HEK293 (cell line): ENCODE measurements at regions not wholly inside any gene's neighbourhood (a gene's known extent, or its start where the extent isn't known, plus 50 kb on each side); places are given as distances from the start of the nearest gene placed in this dataset.

ENCODE experiments used
- CTCF ChIP-seq: fragments of 450-650 bp; formaldehyde crosslinking; IDR thresholded peaks from 2 replicates; pipeline ENCODE4 v1.5.1; 2016; ENCODE audit warnings: missing biosample characterization, missing genetic modification characterization
- INSM2 ChIP-seq: fragments of 450-650 bp; formaldehyde crosslinking; IDR thresholded peaks from 2 replicates; pipeline ENCODE4 v1.5.1; 2016; ENCODE audit warnings: missing biosample characterization, missing genetic modification characterization
- REST ChIP-seq: fragments of 450-650 bp; formaldehyde crosslinking; IDR thresholded peaks from 2 replicates; pipeline ENCODE4 v1.5.1; 2016; ENCODE audit warnings: missing biosample characterization, missing genetic modification characterization
- ZBTB26 ChIP-seq: fragments of 450-650 bp; formaldehyde crosslinking; optimal IDR thresholded peaks from 2 replicates; pipeline ENCODE3; 2016; ENCODE audit warnings: missing biosample characterization, mild to moderate bottlenecking, missing genetic modification characterization
- ZNF19 ChIP-seq: fragments of 450-650 bp; formaldehyde crosslinking; IDR thresholded peaks from 2 replicates; pipeline ENCODE4; 2016; ENCODE audit warnings: missing biosample characterization, missing genetic modification characterization, low read depth
- ZNF202 ChIP-seq: fragments of 450-650 bp; formaldehyde crosslinking; IDR thresholded peaks from 2 replicates; pipeline ENCODE4 v1.5.1; 2016; ENCODE audit warnings: missing biosample characterization, missing genetic modification characterization, borderline replicate concordance
- ZNF530 ChIP-seq: fragments of 450-650 bp; formaldehyde crosslinking; IDR thresholded peaks from 2 replicates; pipeline ENCODE4 v1.5.1; 2016; ENCODE audit warnings: low read depth, missing biosample characterization, missing genetic modification characterization

GRCh38 chr15:70281811-70282307 is 184.1 kb upstream of the TLE3 start:
- TF ChIP-seq ZNF19: no peak
- no peak for TF ChIP-seq CTCF
- TF ChIP-seq ZNF202 (tag by site-specific recombination): no peak
- TF ChIP-seq INSM2: no peak
- TF ChIP-seq REST (tag by site-specific recombination): no peak
- no peak for TF ChIP-seq ZNF530 (tag by site-specific recombination)
- TF ChIP-seq ZBTB26 (tag by site-specific recombination): no peak
